IMR-90 (cell line): ENCODE measurements at regions not wholly inside any gene's neighbourhood (a gene's known extent, or its start where the extent isn't known, plus 50 kb on each side); places are given as distances from the start of the nearest gene placed in this dataset. TPM values are rescaled to one million over a fixed set of nuclear protein-coding genes. Genes with fewer than 3 reads are reported as not detected.

Experiments
- ATAC-seq: fragments of 200-7000 bp; cut with Tn5 transposase; 2 replicates; pipeline ENCODE4 v1.9.1; 2020; ENCODE audit warnings: low read depth, mild to moderate bottlenecking, moderate library complexity
- BruUV-seq: library from RNA; stranded (reverse); fragments of 400-500 nt; replicated peaks from 2 replicates; lab custom pipeline; 2021; lab: Mats Ljungman, UMichigan
- CTCF ChIA-PET: fragments of 300-600 bp; formaldehyde crosslinking; extraction: SDS; loops from one replicate; lab custom pipeline; 2021; ENCODE audit warnings: antibody characterized with exemption; lab: Yijun Ruan, JAX
- POLR2A ChIA-PET: fragments of 300-600 bp; sonication (Branson Sonifier 250); formaldehyde crosslinking; loops from one replicate; lab custom pipeline; 2022; ENCODE audit warnings: antibody characterized with exemption; ENCODE audit not compliant: unreplicated experiment; lab: Charles Lee
- DNase-seq: peaks from one replicate; pipeline ENCODE4 v3.0.0; 2013
- H2AFZ ChIP-seq: replicated peaks from 2 replicates; pipeline ENCODE3; 2013; ENCODE audit warnings: low read length, mild to moderate bottlenecking; ENCODE audit not compliant: poor library complexity
- H2AK5ac ChIP-seq: 2 replicates; pipeline ENCODE4 v1.6.1; 2013; ENCODE audit warnings: low read depth, low read length, inconsistent platforms
- H2AK9ac ChIP-seq: replicated peaks from 2 replicates; pipeline ENCODE3; 2013; ENCODE audit warnings: mild to moderate bottlenecking, low read depth, low read length, moderate library complexity; ENCODE audit not compliant: poor library complexity
- H2BK120ac ChIP-seq: 2 replicates; pipeline ENCODE4 v1.6.1; 2013; ENCODE audit warnings: low read depth, low read length, inconsistent platforms
- H2BK15ac ChIP-seq: 3 replicates; pipeline ENCODE4 v1.6.1; 2013; ENCODE audit warnings: low read depth, low read length, inconsistent platforms
- H2BK20ac ChIP-seq: 2 replicates; pipeline ENCODE4 v1.6.1; 2013; ENCODE audit warnings: low read depth, mild to moderate bottlenecking, inconsistent platforms, low read length, moderate library complexity
- H2BK5ac ChIP-seq: 2 replicates; pipeline ENCODE4 v1.6.1; 2013; ENCODE audit warnings: mild to moderate bottlenecking, low read depth, low read length, inconsistent platforms; ENCODE audit not compliant: poor library complexity, severe bottlenecking
- H3K14ac ChIP-seq: replicated peaks from 2 replicates; pipeline ENCODE4 v1.6.1; 2013; ENCODE audit warnings: low read depth, low read length, inconsistent platforms
- H3K18ac ChIP-seq: 2 replicates; pipeline ENCODE4 v1.6.1; 2013; ENCODE audit warnings: low read depth, low read length, control low read depth
- H3K23ac ChIP-seq: 2 replicates; pipeline ENCODE4 v1.6.1; 2013; ENCODE audit warnings: low read depth, low read length, inconsistent platforms
- H3K27ac ChIP-seq: 2 replicates; pipeline ENCODE4 v1.5.1; 2013; ENCODE audit warnings: mild to moderate bottlenecking, control low read depth, low read length; ENCODE audit not compliant: insufficient read depth
- H3K27me3 ChIP-seq: 2 replicates; pipeline ENCODE4 v1.6.1; 2013; ENCODE audit warnings: low read length; ENCODE audit not compliant: control insufficient read depth, insufficient read depth
- H3K36me3 ChIP-seq: 2 replicates; pipeline ENCODE4 v1.6.1; 2013; ENCODE audit warnings: low read length, mixed read lengths; ENCODE audit not compliant: control insufficient read depth, insufficient read depth
- H3K4ac ChIP-seq: 2 replicates; pipeline ENCODE4 v1.6.1; 2013; ENCODE audit warnings: low read depth, low read length, inconsistent platforms
- H3K4me1 ChIP-seq: 2 replicates; pipeline ENCODE4 v1.6.1; 2013; ENCODE audit warnings: low read length, mixed read lengths; ENCODE audit not compliant: control insufficient read depth, insufficient read depth
- H3K4me2 ChIP-seq: 2 replicates; pipeline ENCODE4 v1.6.1; 2013; ENCODE audit warnings: low read depth, mild to moderate bottlenecking, control low read depth, low read length, moderate library complexity
- H3K4me3 ChIP-seq: 2 replicates; pipeline ENCODE4 v1.5.1; 2013; ENCODE audit warnings: low read depth, mild to moderate bottlenecking, control low read depth, low read length, moderate library complexity; ENCODE audit not compliant: insufficient read depth
- H3K56ac ChIP-seq: 2 replicates; pipeline ENCODE4 v1.6.1; 2013; ENCODE audit warnings: low read length, inconsistent platforms; ENCODE audit not compliant: insufficient read depth; ENCODE audit errors: extremely low read depth
- H3K79me1 ChIP-seq, 2 experiments: 2 replicates each; pipeline ENCODE4 v1.6.1; 2013; ENCODE audit warnings: low read length in 2 of 2, inconsistent platforms in 1 of 2, low read depth in 1 of 2
- H3K9ac ChIP-seq: 2 replicates; pipeline ENCODE4 v1.6.1; 2013; ENCODE audit warnings: low read depth, low read length, control low read depth
- H3K9me1 ChIP-seq: 2 replicates; pipeline ENCODE4 v1.6.1; 2013; ENCODE audit warnings: low read length, inconsistent platforms; ENCODE audit not compliant: insufficient read depth
- H3K9me3 ChIP-seq: 2 replicates; pipeline ENCODE4 v1.6.1; 2013; ENCODE audit warnings: low read length; ENCODE audit not compliant: control insufficient read depth, insufficient read depth
- H4K20me1 ChIP-seq: 2 replicates; pipeline ENCODE4 v1.6.1; 2013; ENCODE audit warnings: low read length, inconsistent platforms; ENCODE audit not compliant: insufficient read depth
- H4K5ac ChIP-seq: 2 replicates; pipeline ENCODE4 v1.6.1; 2013; ENCODE audit warnings: mild to moderate bottlenecking, low read depth, low read length, control low read depth
- H4K8ac ChIP-seq, 2 experiments: 2 replicates each; pipeline ENCODE4 v1.6.1; 2013; ENCODE audit warnings: low read depth in 2 of 2, low read length in 2 of 2, control low read depth in 1 of 2, inconsistent platforms in 1 of 2
- H4K91ac ChIP-seq: 2 replicates; pipeline ENCODE4 v1.6.1; 2013; ENCODE audit warnings: low read depth, low read length, inconsistent platforms; ENCODE audit not compliant: insufficient read depth
- MXI1 ChIP-seq: IDR thresholded peaks from 2 replicates; pipeline ENCODE4 v1.6.1; 2012; ENCODE audit warnings: low read depth, mild to moderate bottlenecking, low read length, moderate library complexity, borderline replicate concordance
- WGBS, 2 experiments: methylation state at CpG; one replicate each; pipeline versions ENCODE4 v1.1.5 to v1.1.7; 2013; ENCODE audit warnings: missing lambda C conversion rate in 2 of 2; ENCODE audit not compliant: insufficient read length in 1 of 2; ENCODE audit errors: extremely low coverage in 2 of 2; 5-methylcytosine and 5-hydroxymethylcytosine counted together
- dilution Hi-C: fragments of 300-500 bp; cut with HindIII; formaldehyde crosslinking; loops from one replicate; pipeline ENCODE4 v1.14.3; 2018; ENCODE audit warnings: low sequenced_read_pairs; ENCODE audit not compliant: unreplicated experiment
- in situ Hi-C: fragments of 300-500 bp; cut with MboI; formaldehyde crosslinking; loops from 3 replicates; pipeline ENCODE4 v1.14.3; 2019; ENCODE audit warnings: low sequenced_read_pairs, inconsistent platforms, mixed read lengths
- intact Hi-C: fragments of 100-400 bp; cut with micrococcal nuclease; formaldehyde crosslinking; loops from 2 replicates; pipeline ENCODE4 v1.10.0; 2022
- microRNA-seq, 2 experiments: library from miRNA; stranded (forward) in 1 of 2; unstranded in 1 of 2; fragments of 10-50 nt in 1 of 2; fragments of <30 nt in 1 of 2; gene quantifications in 1 of 2; microRNA quantifications in 1 of 2; one replicate each; pipeline versions ENCODE3 to v1.1.0; 2013 to 2020; ENCODE audit not compliant: insufficient read depth in 1 of 2, insufficient read length in 1 of 2, unreplicated experiment in 1 of 2
- small RNA-seq, 5 experiments: library from RNA; depleted of rRNA; stranded (forward); fragments of <200 nt; gene quantifications; one replicate each; pipeline ENCODE3, GENCODE V24; 2012

GRCh38 chr12:25906651-25907340 lies 51.7 kb upstream of the RASSF8 start:
- Histone ChIP-seq H3K56ac (no peak overlapping the region), H3K27ac (no peak overlapping the region), H3K23ac (no peak overlapping the region), H3K4me2 (no peak overlapping the region), H2BK120ac (no peak overlapping the region), H3K9me3 (no peaks in the 10 kb centered on the region), H3K79me1 (no peaks in the 10 kb centered on the region), H3K18ac (no peak overlapping the region), H3K27me3 (no peaks in the 10 kb centered on the region), H3K4me1 (no peaks in the 10 kb centered on the region), H4K5ac (no peak overlapping the region), H2BK5ac (no peak overlapping the region), H3K4ac (no peak overlapping the region), H3K9me1 (0 out of 2 replicates have a peak, but pooled peaks cover 6% of the 10 kb centered on the region), H3K9ac (no peak overlapping the region), H4K20me1 (no peaks in the 10 kb centered on the region), H2AK9ac (no peak overlapping the region), H3K4me3 (no peak overlapping the region), H4K8ac (no peak overlapping the region), H3K36me3 (no peaks in the 10 kb centered on the region), H3K14ac (no peak overlapping the region), H4K91ac (no peak overlapping the region), H2BK15ac (no peak overlapping the region), H2AFZ (no peak overlapping the region), H2BK20ac (no peak overlapping the region), H2AK5ac (no peak overlapping the region)
- ChIA-PET POLR2A (no interaction called here), CTCF (no interaction called here)
- dilution Hi-C loops (no loop called here), in situ Hi-C loops (no loop called here), intact Hi-C loops (no loop called here)
- ATAC-seq: no peak
- WGBS, 2 experiments: no CpG with 5 or more reads among the region's 2 CpGs
- DNase-seq: no peak
- BruUV-seq: no TSS peak
- TF ChIP-seq MXI1: no peak

Small RNAs in the stretch of these regions (microRNA-seq; reads per million reads assigned to microRNA genes)
- gene MIR4302 (ENCODE audit: unreplicated experiment) (not detected), gene RN7SKP262 (ENCODE audit: insufficient read depth, insufficient read length) (not detected)

Small RNAs in the stretch of these regions (small RNA-seq; reads per million reads assigned to genes)
- 0 reads per million in 5 experiments for gene RN7SKP262
